ENCODE measurements at regions not wholly inside any gene's neighbourhood (a gene's known extent, or its start where the extent isn't known, plus 50 kb on each side); places are given as distances from the start of the nearest gene placed in this dataset.

DNA sequence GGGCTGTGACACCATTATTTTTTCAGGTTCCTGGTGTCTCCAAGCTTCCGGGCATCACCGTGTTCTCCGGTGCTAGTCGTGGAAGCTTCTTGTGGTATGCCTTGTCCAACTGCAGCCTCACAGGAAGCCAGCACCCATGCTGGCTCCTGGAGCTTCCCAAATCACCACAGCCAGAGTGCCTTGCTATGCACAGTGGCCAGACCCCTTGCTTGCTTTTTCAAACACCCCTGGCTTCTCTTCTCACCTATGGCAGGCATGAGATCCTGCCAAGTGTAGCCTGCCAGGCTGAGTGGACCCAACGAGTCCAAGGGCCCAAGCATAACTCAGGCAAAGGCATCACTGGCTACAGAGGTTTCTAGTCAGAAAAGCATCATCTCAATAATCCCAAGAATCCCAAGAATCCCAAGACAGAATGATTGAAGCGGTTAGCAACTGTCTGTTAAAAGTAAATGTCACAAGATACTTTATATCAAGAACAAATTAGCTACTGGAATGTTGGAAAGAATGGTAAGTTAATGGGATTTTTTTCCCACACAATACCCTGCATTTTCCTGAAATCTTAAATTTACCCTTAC lies 1522.9 kb downstream of the PCDH18 start:
- Histone ChIP-seq H3K4me3 (ENCODE audit: low read length) (no peak overlapping the region), H4K20me1 (ENCODE audit: control insufficient read depth, insufficient read depth, low read depth, low read length) (no peaks in the 10 kb centered on the region), H3K36me3 (ENCODE audit: control insufficient read depth, low read length) (no peaks in the 10 kb centered on the region), H3K9me3 (ENCODE audit: control insufficient read depth, insufficient read depth, low read length) (peaks cover 13% of the 10 kb centered on the region; the same call in 1 of the 2 replicates), H3K27ac (ENCODE audit: low read depth, low read length) (no peak overlapping the region), H3F3A (ENCODE audit: control insufficient read depth, insufficient read depth) (no peaks in the 10 kb centered on the region), H3K27me3 (ENCODE audit: control insufficient read depth, low read length) (no peaks in the 10 kb centered on the region), H3K4me1 (ENCODE audit: control insufficient read depth, low read length) (no peaks in the 10 kb centered on the region), H3K79me2 (ENCODE audit: control insufficient read depth, low read length) (no peaks in the 10 kb centered on the region), H3K4me2 (ENCODE audit: low read length) (no peak overlapping the region), H3K9me2 (replicated peaks; ENCODE audit: control insufficient read depth, low read length) (no peaks in the 10 kb centered on the region)
- no peak for TF ChIP-seq EZH2phosphoT487 (IDR thresholded peaks at IDR 0.05; ENCODE audit: borderline replicate concordance, low read length)
- TF ChIP-seq, protein P1, sequence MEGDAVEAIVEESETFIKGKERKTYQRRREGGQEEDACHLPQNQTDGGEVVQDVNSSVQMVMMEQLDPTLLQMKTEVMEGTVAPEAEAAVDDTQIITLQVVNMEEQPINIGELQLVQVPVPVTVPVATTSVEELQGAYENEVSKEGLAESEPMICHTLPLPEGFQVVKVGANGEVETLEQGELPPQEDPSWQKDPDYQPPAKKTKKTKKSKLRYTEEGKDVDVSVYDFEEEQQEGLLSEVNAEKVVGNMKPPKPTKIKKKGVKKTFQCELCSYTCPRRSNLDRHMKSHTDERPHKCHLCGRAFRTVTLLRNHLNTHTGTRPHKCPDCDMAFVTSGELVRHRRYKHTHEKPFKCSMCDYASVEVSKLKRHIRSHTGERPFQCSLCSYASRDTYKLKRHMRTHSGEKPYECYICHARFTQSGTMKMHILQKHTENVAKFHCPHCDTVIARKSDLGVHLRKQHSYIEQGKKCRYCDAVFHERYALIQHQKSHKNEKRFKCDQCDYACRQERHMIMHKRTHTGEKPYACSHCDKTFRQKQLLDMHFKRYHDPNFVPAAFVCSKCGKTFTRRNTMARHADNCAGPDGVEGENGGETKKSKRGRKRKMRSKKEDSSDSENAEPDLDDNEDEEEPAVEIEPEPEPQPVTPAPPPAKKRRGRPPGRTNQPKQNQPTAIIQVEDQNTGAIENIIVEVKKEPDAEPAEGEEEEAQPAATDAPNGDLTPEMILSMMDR (IDR thresholded peaks at IDR 0.05; ENCODE audit: low read depth, low read length, poor library complexity, severe bottlenecking), result no peak

DNA sequence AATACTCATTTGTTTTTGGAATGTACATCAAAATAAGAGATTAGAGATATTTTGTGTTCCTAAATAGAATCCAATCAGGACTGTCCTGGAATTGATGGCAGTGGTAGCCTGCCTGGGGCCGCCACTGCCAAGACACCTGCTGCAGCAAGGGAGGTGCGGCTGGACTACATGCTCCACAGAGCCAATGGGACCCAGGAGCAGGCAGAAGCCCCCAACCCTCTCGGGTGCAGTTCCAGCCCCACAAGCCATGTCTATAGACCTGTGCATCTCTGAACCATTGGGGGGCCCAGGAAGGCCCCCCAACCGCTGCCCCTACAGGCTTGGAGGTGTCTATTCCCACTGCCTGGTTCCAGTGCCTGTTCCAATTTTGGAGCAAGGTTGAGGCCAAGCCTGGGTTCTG lies 1524.3 kb downstream of the PCDH18 start:
- Histone ChIP-seq H3K27ac (ENCODE audit: low read depth, low read length) (no peak overlapping the region), H3K9me3 (ENCODE audit: control insufficient read depth, insufficient read depth, low read length) (peaks cover 13% of the 10 kb centered on the region; the same call in 1 of the 2 replicates), H3K4me2 (ENCODE audit: low read length) (no peak overlapping the region), H3K79me2 (ENCODE audit: control insufficient read depth, low read length) (no peaks in the 10 kb centered on the region), H3K4me1 (ENCODE audit: control insufficient read depth, low read length) (no peaks in the 10 kb centered on the region), H3K9me2 (replicated peaks; ENCODE audit: control insufficient read depth, low read length) (no peaks in the 10 kb centered on the region), H3K36me3 (ENCODE audit: control insufficient read depth, low read length) (no peaks in the 10 kb centered on the region), H4K20me1 (ENCODE audit: control insufficient read depth, insufficient read depth, low read depth, low read length) (no peaks in the 10 kb centered on the region), H3F3A (ENCODE audit: control insufficient read depth, insufficient read depth) (no peaks in the 10 kb centered on the region), H3K27me3 (ENCODE audit: control insufficient read depth, low read length) (no peaks in the 10 kb centered on the region), H3K4me3 (ENCODE audit: low read length) (no peak overlapping the region)
- TF ChIP-seq, protein P1 (IDR thresholded peaks at IDR 0.05; ENCODE audit: low read depth, low read length, poor library complexity, severe bottlenecking), result no peak
- no peak for TF ChIP-seq EZH2phosphoT487 (IDR thresholded peaks at IDR 0.05; ENCODE audit: borderline replicate concordance, low read length)

DNA sequence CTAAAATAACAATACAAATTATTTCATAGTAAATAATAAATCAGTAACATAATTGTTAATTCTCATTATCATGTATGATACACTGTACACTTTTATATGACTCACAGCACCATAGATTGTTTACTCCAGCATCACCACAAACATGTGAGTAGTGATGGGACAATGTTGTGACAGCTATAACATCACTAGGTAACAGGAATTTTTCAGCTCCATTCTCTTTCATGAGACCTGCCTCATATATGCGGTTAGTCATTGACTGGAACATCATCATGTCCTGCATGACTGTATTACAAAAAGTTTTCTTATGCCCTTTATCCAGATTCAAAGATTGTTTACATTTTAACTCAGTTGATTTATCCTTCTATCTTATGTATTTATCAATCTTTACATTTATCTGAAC lies 1530.0 kb downstream of the PCDH18 start:
- Histone ChIP-seq H3K9me2 (replicated peaks; ENCODE audit: control insufficient read depth, low read length) (no peaks in the 10 kb centered on the region), H3K4me1 (ENCODE audit: control insufficient read depth, low read length) (no peaks in the 10 kb centered on the region), H3K4me2 (ENCODE audit: low read length) (no peak overlapping the region), H3F3A (ENCODE audit: control insufficient read depth, insufficient read depth) (no peaks in the 10 kb centered on the region), H3K79me2 (ENCODE audit: control insufficient read depth, low read length) (no peaks in the 10 kb centered on the region), H3K27me3 (ENCODE audit: control insufficient read depth, low read length) (no peaks in the 10 kb centered on the region), H3K9me3 (ENCODE audit: control insufficient read depth, insufficient read depth, low read length) (no peaks in the 10 kb centered on the region), H4K20me1 (ENCODE audit: control insufficient read depth, insufficient read depth, low read depth, low read length) (no peaks in the 10 kb centered on the region), H3K27ac (ENCODE audit: low read depth, low read length) (no peak overlapping the region), H3K36me3 (ENCODE audit: control insufficient read depth, low read length) (no peaks in the 10 kb centered on the region), H3K4me3 (ENCODE audit: low read length) (no peak overlapping the region)
- TF ChIP-seq, protein P1 (IDR thresholded peaks at IDR 0.05; ENCODE audit: low read depth, low read length, poor library complexity, severe bottlenecking), result no peak
- TF ChIP-seq EZH2phosphoT487 (IDR thresholded peaks at IDR 0.05; ENCODE audit: borderline replicate concordance, low read length), result no peak
